Neuronal stem cell (in vitro differentiated cells): ENCODE measurements at regions not wholly inside any gene's neighbourhood (a gene's known extent, or its start where the extent isn't known, plus 50 kb on each side); places are given as distances from the start of the nearest gene placed in this dataset.

Source experiments
- DNase-seq: peaks from one replicate; pipeline ENCODE4 v3.0.0-alpha.2; 2013; ENCODE audit warnings: low spot score
- H2AFZ ChIP-seq: one replicate; pipeline ENCODE4 v1.6.1; 2013; ENCODE audit warnings: mild to moderate bottlenecking, low read length, inconsistent platforms
- H2AK5ac ChIP-seq: 2 replicates; pipeline ENCODE4 v1.6.1; 2013; ENCODE audit warnings: low read depth, mild to moderate bottlenecking, inconsistent platforms, low read length, moderate library complexity, mixed read lengths
- H2BK120ac ChIP-seq: 2 replicates; pipeline ENCODE4 v1.6.1; 2013; ENCODE audit warnings: low read depth, mild to moderate bottlenecking, inconsistent platforms, low read length, moderate library complexity, mixed read lengths
- H2BK12ac ChIP-seq: one replicate; pipeline ENCODE4 v1.6.1; 2013; ENCODE audit warnings: low read length, inconsistent platforms
- H2BK15ac ChIP-seq: 2 replicates; pipeline ENCODE4 v1.6.1; 2013; ENCODE audit warnings: mild to moderate bottlenecking, low read length, inconsistent platforms, mixed read lengths
- H2BK5ac ChIP-seq: one replicate; pipeline ENCODE4 v1.6.1; 2013; ENCODE audit warnings: inconsistent platforms, mild to moderate bottlenecking, low read length, moderate library complexity
- H3K14ac ChIP-seq: one replicate; pipeline ENCODE4 v1.6.1; 2013; ENCODE audit warnings: low read length, inconsistent platforms
- H3K18ac ChIP-seq: 2 replicates; pipeline ENCODE4 v1.6.1; 2013; ENCODE audit warnings: low read length, inconsistent platforms
- H3K23ac ChIP-seq: 2 replicates; pipeline ENCODE4 v1.6.1; 2013; ENCODE audit warnings: low read depth, mild to moderate bottlenecking, mixed read lengths, low read length, inconsistent platforms; ENCODE audit not compliant: poor library complexity
- H3K27ac ChIP-seq: replicated peaks from 3 replicates; pipeline ENCODE4 v1.5.1; 2013; ENCODE audit warnings: low read length, inconsistent platforms
- H3K27me3 ChIP-seq, 3 experiments: 2 replicates each; pipeline ENCODE4 v1.6.1; 2013; ENCODE audit warnings: low read length in 3 of 3, mild to moderate bottlenecking in 2 of 3, inconsistent platforms in 1 of 3, low read depth in 1 of 3, mixed read lengths in 1 of 3, moderate library complexity in 1 of 3; ENCODE audit not compliant: control insufficient read depth in 3 of 3, insufficient read depth in 3 of 3
- H3K36me3 ChIP-seq, 2 donors: replicated peaks in 1 of 2; 2 replicates each; pipeline ENCODE4 v1.6.1; 2013; ENCODE audit warnings: low read length in 2 of 2; ENCODE audit not compliant: control insufficient read depth in 2 of 2, insufficient read depth in 2 of 2
- H3K4ac ChIP-seq: 2 replicates; pipeline ENCODE4 v1.6.1; 2013; ENCODE audit warnings: inconsistent platforms, mild to moderate bottlenecking, low read length, moderate library complexity
- H3K4me1 ChIP-seq, 2 donors: 1 replicate in 1 of 2; 2 replicates in 1 of 2; pipeline ENCODE4 v1.6.1; 2013; ENCODE audit warnings: low read length in 2 of 2, low read depth in 1 of 2; ENCODE audit not compliant: control insufficient read depth in 2 of 2, insufficient read depth in 1 of 2
- H3K4me2 ChIP-seq: one replicate; pipeline ENCODE4 v1.6.1; 2013; ENCODE audit warnings: mild to moderate bottlenecking, low read length, inconsistent platforms; ENCODE audit not compliant: insufficient read depth, poor library complexity, severe bottlenecking
- H3K4me3 ChIP-seq, 2 donors: 2 replicates each; pipeline ENCODE4 v1.5.1; 2013; ENCODE audit warnings: low read length in 2 of 2, mild to moderate bottlenecking in 2 of 2, inconsistent platforms in 1 of 2, moderate library complexity in 1 of 2
- H3K79me1 ChIP-seq: one replicate; pipeline ENCODE4 v1.6.1; 2013; ENCODE audit warnings: low read depth, mild to moderate bottlenecking, inconsistent platforms, low read length, moderate library complexity
- H3K9ac ChIP-seq: one replicate; pipeline ENCODE4 v1.6.1; 2013; ENCODE audit warnings: mild to moderate bottlenecking, low read depth, low read length, inconsistent platforms; ENCODE audit not compliant: poor library complexity
- H3K9me3 ChIP-seq, 2 donors: replicated peaks in 1 of 2; 2 replicates each; pipeline versions ENCODE3 to v1.6.1; 2013; ENCODE audit warnings: low read length in 2 of 2, mild to moderate bottlenecking in 2 of 2, inconsistent platforms in 1 of 2, low read depth in 1 of 2, mixed read lengths in 1 of 2, moderate library complexity in 1 of 2; ENCODE audit not compliant: control insufficient read depth in 2 of 2, insufficient read depth in 1 of 2
- H4K8ac ChIP-seq: one replicate; pipeline ENCODE4 v1.6.1; 2013; ENCODE audit warnings: low read depth, mild to moderate bottlenecking, inconsistent platforms, low read length, moderate library complexity
- H4K91ac ChIP-seq: one replicate; pipeline ENCODE4 v1.6.1; 2013; ENCODE audit warnings: low read length, low read depth, mild to moderate bottlenecking, inconsistent platforms; ENCODE audit not compliant: poor library complexity
- WGBS, 2 donors: extraction: QIAGEN DNeasy Blood & Tissue Kit; methylation state at CpG; one replicate each; pipeline ENCODE4 v1.1.7; 2013; ENCODE audit warnings: missing lambda C conversion rate in 2 of 2, mixed read lengths in 1 of 2; ENCODE audit not compliant: insufficient read length in 2 of 2, insufficient replicate concordance in 1 of 2; ENCODE audit errors: extremely low coverage in 2 of 2; 5-methylcytosine and 5-hydroxymethylcytosine counted together

- H3K4me2 ChIP-seq, result no peak overlapping the region
- no peak overlapping the region for H3K23ac ChIP-seq
- H3K4ac ChIP-seq, result no peak overlapping the region
- H3K27ac ChIP-seq, result no peak overlapping the region
- H2BK15ac ChIP-seq, result no peak overlapping the region
- no peak overlapping the region for H4K8ac ChIP-seq
- no peak overlapping the region for H3K9ac ChIP-seq
- no peaks in the 10 kb centered on the region for H3K4me1 ChIP-seq
- no peak overlapping the region for H2AFZ ChIP-seq
- no peak for DNase-seq
- no peak overlapping the region for H2AK5ac ChIP-seq
- no peak overlapping the region for H3K14ac ChIP-seq
- H3K9me3 ChIP-seq, result no peaks in the 10 kb centered on the region
- no peaks in the 10 kb centered on the region for H3K36me3 ChIP-seq
- H3K4me3 ChIP-seq, result no peak overlapping the region
- no peak overlapping the region for H3K18ac ChIP-seq
- H2BK5ac ChIP-seq, result no peak overlapping the region
- WGBS, 2 donors, result no CpG with 5 or more reads among the region's 2 CpGs
- no peak overlapping the region for H2BK12ac ChIP-seq
- H4K91ac ChIP-seq, result no peak overlapping the region
- H3K27me3 ChIP-seq, result no peaks in the 10 kb centered on the region
- H2BK120ac ChIP-seq, result no peak overlapping the region
- H3K79me1 ChIP-seq, result no peaks in the 10 kb centered on the region
Measured at GRCh38 chr16:13419589-13419988, 500.4 kb upstream of the ERCC4 start.

GRCh38 chr16:13421726-13422125, 498.2 kb upstream of the ERCC4 start:
- no peaks in the 10 kb centered on the region for H3K79me1 ChIP-seq
- H3K14ac ChIP-seq, result no peak overlapping the region
- WGBS, 2 donors, result no CpG with 5 or more reads among the region's 3 CpGs
- no peak overlapping the region for H2BK5ac ChIP-seq
- no peak overlapping the region for H3K4me3 ChIP-seq
- H3K4me2 ChIP-seq, result no peak overlapping the region
- no peak overlapping the region for H2AK5ac ChIP-seq
- no peaks in the 10 kb centered on the region for H3K36me3 ChIP-seq
- no peak overlapping the region for H3K23ac ChIP-seq
- H3K27me3 ChIP-seq, result no peaks in the 10 kb centered on the region
- no peak overlapping the region for H4K91ac ChIP-seq
- no peaks in the 10 kb centered on the region for H3K4me1 ChIP-seq
- no peak overlapping the region for H3K27ac ChIP-seq
- no peak overlapping the region for H3K9ac ChIP-seq
- no peak overlapping the region for H2BK120ac ChIP-seq
- no peaks in the 10 kb centered on the region for H3K9me3 ChIP-seq
- H2AFZ ChIP-seq, result no peak overlapping the region
- H2BK15ac ChIP-seq, result no peak overlapping the region
- no peak for DNase-seq
- no peak overlapping the region for H3K4ac ChIP-seq
- no peak overlapping the region for H4K8ac ChIP-seq
- H3K18ac ChIP-seq, result no peak overlapping the region
- no peak overlapping the region for H2BK12ac ChIP-seq

GRCh38 chr16:13425836-13426235, 494.1 kb upstream of the ERCC4 start:
- Histone ChIP-seq H2BK120ac (no peak overlapping the region), H3K9me3 (no peaks in the 10 kb centered on the region), H4K8ac (no peak overlapping the region), H4K91ac (no peak overlapping the region), H2BK5ac (no peak overlapping the region), H3K4ac (no peak overlapping the region), H3K4me2 (no peak overlapping the region), H2AFZ (no peak overlapping the region), H2AK5ac (no peak overlapping the region), H3K23ac (no peak overlapping the region), H3K36me3 (no peaks in the 10 kb centered on the region), H3K4me1 (no peaks in the 10 kb centered on the region), H2BK15ac (no peak overlapping the region), H3K27me3 (no peaks in the 10 kb centered on the region), H2BK12ac (no peak overlapping the region), H3K79me1 (no peaks in the 10 kb centered on the region), H3K14ac (no peak overlapping the region), H3K27ac (no peak overlapping the region), H3K4me3 (no peak overlapping the region), H3K9ac (no peak overlapping the region), H3K18ac (no peak overlapping the region)
- WGBS, 2 donors, result no CpG with 5 or more reads among the region's 5 CpGs
- no peak for DNase-seq

GRCh38 chr16:13426269-13426668, 493.7 kb upstream of the ERCC4 start:
- Histone ChIP-seq H3K4me3 (no peak overlapping the region), H3K9me3 (no peaks in the 10 kb centered on the region), H2AK5ac (no peak overlapping the region), H3K79me1 (no peaks in the 10 kb centered on the region), H3K14ac (no peak overlapping the region), H3K18ac (no peak overlapping the region), H3K4me2 (no peak overlapping the region), H3K36me3 (no peaks in the 10 kb centered on the region), H3K4ac (no peak overlapping the region), H3K9ac (no peak overlapping the region), H2BK15ac (no peak overlapping the region), H3K4me1 (no peaks in the 10 kb centered on the region), H4K91ac (no peak overlapping the region), H3K27ac (no peak overlapping the region), H2AFZ (no peak overlapping the region), H3K27me3 (no peaks in the 10 kb centered on the region), H2BK5ac (no peak overlapping the region), H4K8ac (no peak overlapping the region), H2BK120ac (no peak overlapping the region), H2BK12ac (no peak overlapping the region), H3K23ac (no peak overlapping the region)
- WGBS, 2 donors, result no CpG with 5 or more reads among the region's 6 CpGs
- no peak for DNase-seq
